ENCODE measurements at regions not wholly inside any gene's neighbourhood (a gene's known extent, or its start where the extent isn't known, plus 50 kb on each side); places are given as distances from the start of the nearest gene placed in this dataset.
"Not testable (repeated sequence)": the region's sequence is repeated elsewhere in the genome, so short reads cannot be mapped to it uniquely, and the experiment has no call there.

- TF ChIP-seq CTCF (optimal IDR thresholded peaks at IDR 0.05 in 1 of 3, IDR thresholded peaks at IDR 0.05 in 1 of 3, conservative IDR thresholded peaks at IDR 0.05 in 1 of 3; ENCODE audit: extremely low read depth in 1 of 3, insufficient read depth in 2 of 3, low read length in 3 of 3); EZH2 (IDR thresholded peaks at IDR 0.05; ENCODE audit: low read length): not testable (repeated sequence)
Observed at GRCh38 chr3:170800275-170800674, 69.7 kb downstream of the RPL22L1 start.
